BLaER1 (cell line): ENCODE measurements at regions not wholly inside any gene's neighbourhood (a gene's known extent, or its start where the extent isn't known, plus 50 kb on each side); places are given as distances from the start of the nearest gene placed in this dataset.
"Not testable (repeated sequence)": the region's sequence is repeated elsewhere in the genome, so short reads cannot be mapped to it uniquely, and the experiment has no call there.

ENCODE experiments used
- H3K27ac ChIP-seq: shearing (Covaris generic); formaldehyde crosslinking; 2 replicates; pipeline ENCODE4 v1.8.1; 2022
- H3K27me3 ChIP-seq: shearing (Covaris generic); formaldehyde crosslinking; 2 replicates; pipeline ENCODE4 v1.8.1; 2022
- H3K36me3 ChIP-seq: shearing (Covaris generic); formaldehyde crosslinking; 2 replicates; pipeline ENCODE4 v1.8.1; 2022
- H3K4me1 ChIP-seq: shearing (Covaris generic); formaldehyde crosslinking; 2 replicates; pipeline ENCODE4 v1.8.1; 2022
- H3K4me2 ChIP-seq: shearing (Covaris generic); formaldehyde crosslinking; 2 replicates; pipeline ENCODE4 v1.8.1; 2022
- H3K4me3 ChIP-seq: shearing (Covaris generic); formaldehyde crosslinking; 2 replicates; pipeline ENCODE4 v1.8.1; 2022
- H3K9ac ChIP-seq: shearing (Covaris generic); formaldehyde crosslinking; 2 replicates; pipeline ENCODE4 v1.8.1; 2022
- H3K9me3 ChIP-seq: shearing (Covaris generic); formaldehyde crosslinking; 2 replicates; pipeline ENCODE4 v1.8.1; 2022
- H4K20me1 ChIP-seq: shearing (Covaris generic); formaldehyde crosslinking; 2 replicates; pipeline ENCODE4 v1.8.1; 2022
- Cebpa-rat ChIP-seq: shearing (Covaris generic); IDR thresholded peaks from 2 replicates; pipeline ENCODE4 v1.8.1; 2022

GRCh38 chr11:38130514-38130913 is 1532.5 kb upstream of the RAG2 start:
- no peak for TF ChIP-seq Cebpa-rat
- no peaks in the 10 kb centered on the region for H3K36me3 ChIP-seq
- no peak overlapping the region for H3K27ac ChIP-seq
- H3K4me1 ChIP-seq, result no peaks in the 10 kb centered on the region
- H3K9ac ChIP-seq, result no peak overlapping the region
- no peaks in the 10 kb centered on the region for H3K27me3 ChIP-seq
- no peak overlapping the region for H3K4me2 ChIP-seq
- H3K4me3 ChIP-seq, result no peak overlapping the region
- H3K9me3 ChIP-seq, result no peaks in the 10 kb centered on the region
- H4K20me1 ChIP-seq, result no peaks in the 10 kb centered on the region

GRCh38 chr11:38123673-38124072 is 1525.6 kb upstream of the RAG2 start:
- Histone ChIP-seq H3K4me2 (no peak overlapping the region), H4K20me1 (no peaks in the 10 kb centered on the region), H3K36me3 (no peaks in the 10 kb centered on the region), H3K27me3 (no peaks in the 10 kb centered on the region), H3K9me3 (no peaks in the 10 kb centered on the region), H3K9ac (no peak overlapping the region), H3K4me1 (no peaks in the 10 kb centered on the region), H3K27ac (no peak overlapping the region), H3K4me3 (no peak overlapping the region)
- no peak for TF ChIP-seq Cebpa-rat

- H3K9me3 ChIP-seq, result peaks cover 11% of the 10 kb centered on the region
- H3K4me1 ChIP-seq, H3K4me2 ChIP-seq, H3K4me3 ChIP-seq, H4K20me1 ChIP-seq, H3K27me3 ChIP-seq, H3K36me3 ChIP-seq, H3K27ac ChIP-seq, H3K9ac ChIP-seq: not testable (repeated sequence)
Observed at GRCh38 chr11:38116616-38117015, 1518.6 kb upstream of the RAG2 start.

GRCh38 chr11:38115381-38115780 is 1517.3 kb upstream of the RAG2 start:
- H4K20me1 ChIP-seq, H3K4me3 ChIP-seq, H3K4me1 ChIP-seq, H3K9ac ChIP-seq, H3K4me2 ChIP-seq, H3K27me3 ChIP-seq, H3K27ac ChIP-seq, H3K36me3 ChIP-seq: not testable (repeated sequence)
- H3K9me3 ChIP-seq, result peaks cover 20% of the 10 kb centered on the region

DNA sequence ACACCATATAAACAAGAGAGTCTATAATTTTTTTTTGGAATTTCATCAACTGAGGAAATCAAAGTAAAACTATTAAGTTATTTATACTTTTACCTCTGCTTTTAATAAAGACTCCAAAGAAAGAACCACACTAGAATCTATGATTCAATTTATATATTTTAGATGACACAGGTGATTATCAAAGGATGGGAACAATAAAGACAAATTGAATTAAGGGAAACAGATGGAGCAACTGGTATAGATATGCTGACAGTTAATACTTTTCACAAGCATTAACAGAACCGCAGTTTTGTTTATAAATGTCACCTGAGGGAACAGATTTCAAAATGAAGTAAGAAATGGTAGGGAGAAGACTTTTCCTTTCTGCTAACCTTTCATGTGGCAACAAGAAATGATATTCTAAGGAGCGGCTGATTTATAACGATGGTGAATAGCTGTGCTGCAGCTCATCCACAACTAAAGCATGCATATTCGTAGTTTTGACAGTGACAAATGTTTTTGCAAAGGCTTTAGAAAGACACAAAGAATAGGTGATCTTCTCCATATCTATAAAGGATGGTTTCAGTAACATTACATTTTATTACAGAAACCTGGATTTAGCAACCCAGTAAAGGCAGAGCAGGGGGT is 1502.9 kb upstream of the RAG2 start:
- Histone ChIP-seq H3K4me3 (no peak overlapping the region), H3K4me1 (no peaks in the 10 kb centered on the region), H3K4me2 (no peak overlapping the region), H3K27me3 (no peaks in the 10 kb centered on the region), H3K27ac (no peak overlapping the region), H3K9ac (no peak overlapping the region), H3K36me3 (no peaks in the 10 kb centered on the region), H3K9me3 (no peaks in the 10 kb centered on the region), H4K20me1 (no peaks in the 10 kb centered on the region)
- TF ChIP-seq Cebpa-rat, result no peak

GRCh38 chr11:38095268-38095667 is 1497.2 kb upstream of the RAG2 start:
- H3K9ac ChIP-seq, result no peak overlapping the region
- H3K36me3 ChIP-seq, result no peaks in the 10 kb centered on the region
- no peak for TF ChIP-seq Cebpa-rat
- no peaks in the 10 kb centered on the region for H3K4me1 ChIP-seq
- H3K27me3 ChIP-seq, result no peaks in the 10 kb centered on the region
- H3K4me2 ChIP-seq, result no peak overlapping the region
- H4K20me1 ChIP-seq, result no peaks in the 10 kb centered on the region
- H3K4me3 ChIP-seq, result no peak overlapping the region
- H3K27ac ChIP-seq, result no peak overlapping the region
- H3K9me3 ChIP-seq, result no peaks in the 10 kb centered on the region

DNA sequence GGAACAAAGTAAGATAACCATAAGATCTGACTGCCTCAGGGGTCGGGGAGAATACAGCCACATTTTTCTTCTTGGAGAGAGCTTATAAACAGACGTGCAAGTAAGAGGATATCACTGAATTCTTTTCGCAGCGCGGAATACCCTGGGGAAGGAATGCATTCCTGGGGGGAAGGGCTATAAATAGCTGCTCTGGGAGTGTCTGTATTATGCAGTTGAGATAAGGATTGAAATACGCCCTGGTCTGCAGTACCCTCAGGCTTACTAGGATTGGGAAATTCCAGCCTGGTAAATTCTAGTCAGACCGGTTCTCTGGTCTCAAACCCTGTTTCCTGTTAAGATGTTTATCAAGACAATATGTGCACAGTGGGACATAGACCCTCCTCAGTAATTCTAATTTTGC is 1491.7 kb upstream of the RAG2 start:
- no peak overlapping the region for H3K27ac ChIP-seq
- no peak overlapping the region for H3K9ac ChIP-seq
- H4K20me1 ChIP-seq, result no peaks in the 10 kb centered on the region
- H3K4me2 ChIP-seq, result no peak overlapping the region
- H3K4me1 ChIP-seq, result no peaks in the 10 kb centered on the region
- H3K27me3 ChIP-seq, result no peaks in the 10 kb centered on the region
- TF ChIP-seq Cebpa-rat, result no peak
- no peaks in the 10 kb centered on the region for H3K36me3 ChIP-seq
- no peak overlapping the region for H3K4me3 ChIP-seq
- H3K9me3 ChIP-seq, result no peaks in the 10 kb centered on the region

DNA sequence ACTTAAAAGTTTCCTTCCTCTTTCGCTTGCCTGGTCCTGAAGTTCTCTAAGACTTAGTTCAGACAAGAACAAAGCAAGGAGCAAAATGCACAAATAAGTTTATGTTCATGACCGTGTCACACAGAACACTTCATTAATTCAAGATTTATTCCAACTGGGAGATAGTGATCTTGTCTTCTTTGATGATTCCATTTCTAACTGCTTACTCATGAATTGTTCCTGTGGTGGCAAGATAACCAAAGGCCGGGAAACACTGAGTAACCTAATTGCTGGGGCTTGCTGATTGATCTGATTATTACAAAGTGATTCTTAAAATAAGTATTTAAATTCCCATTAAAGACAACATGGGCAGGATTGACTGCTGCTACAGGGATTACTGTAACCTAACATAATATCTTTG is 1462.9 kb upstream of the RAG2 start:
- Histone ChIP-seq H3K9me3 (no peaks in the 10 kb centered on the region), H3K4me2 (no peak overlapping the region), H3K4me3 (no peak overlapping the region), H3K27me3 (no peaks in the 10 kb centered on the region), H3K27ac (no peak overlapping the region), H3K4me1 (no peaks in the 10 kb centered on the region), H3K9ac (no peak overlapping the region), H4K20me1 (no peaks in the 10 kb centered on the region), H3K36me3 (no peaks in the 10 kb centered on the region)
- no peak for TF ChIP-seq Cebpa-rat

GRCh38 chr11:38060136-38060535 is 1462.1 kb upstream of the RAG2 start:
- no peak for TF ChIP-seq Cebpa-rat
- Histone ChIP-seq H3K27me3 (no peaks in the 10 kb centered on the region), H3K4me2 (no peak overlapping the region), H3K27ac (no peak overlapping the region), H4K20me1 (no peaks in the 10 kb centered on the region), H3K9me3 (no peaks in the 10 kb centered on the region), H3K9ac (no peak overlapping the region), H3K4me1 (no peaks in the 10 kb centered on the region), H3K4me3 (no peak overlapping the region), H3K36me3 (no peaks in the 10 kb centered on the region)

GRCh38 chr11:38046571-38047135 is 1448.6 kb upstream of the RAG2 start:
- TF ChIP-seq Cebpa-rat, result no peak
- H3K9me3 ChIP-seq, result no peaks in the 10 kb centered on the region
- H3K9ac ChIP-seq, result no peak overlapping the region
- no peaks in the 10 kb centered on the region for H3K4me1 ChIP-seq
- H4K20me1 ChIP-seq, result no peaks in the 10 kb centered on the region
- H3K27me3 ChIP-seq, result no peaks in the 10 kb centered on the region
- no peak overlapping the region for H3K27ac ChIP-seq
- H3K36me3 ChIP-seq, result no peaks in the 10 kb centered on the region
- H3K4me3 ChIP-seq, result no peak overlapping the region
- no peak overlapping the region for H3K4me2 ChIP-seq

DNA sequence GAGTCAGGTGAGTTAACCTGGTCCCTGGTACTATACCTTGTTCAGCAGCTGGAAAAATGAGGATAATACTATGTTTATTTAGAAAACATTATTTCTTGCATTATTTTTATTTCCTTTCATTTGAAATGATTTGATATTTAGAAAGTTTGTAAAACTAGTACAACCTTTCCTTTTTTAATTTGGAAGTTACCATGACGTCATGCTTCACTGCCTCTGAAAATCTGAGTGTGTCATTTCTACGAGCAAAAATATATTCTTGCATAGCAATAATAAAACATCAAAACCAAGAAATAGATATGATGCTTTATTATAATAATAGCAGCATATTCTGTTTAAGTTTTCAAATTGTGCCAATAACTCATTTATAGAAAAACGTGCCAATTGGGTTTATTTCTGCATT is 1445.0 kb upstream of the RAG2 start:
- H3K9ac ChIP-seq, result no peak overlapping the region
- no peak for TF ChIP-seq Cebpa-rat
- H3K4me1 ChIP-seq, result no peaks in the 10 kb centered on the region
- no peaks in the 10 kb centered on the region for H3K36me3 ChIP-seq
- H3K27ac ChIP-seq, result no peak overlapping the region
- H3K4me3 ChIP-seq, result no peak overlapping the region
- H4K20me1 ChIP-seq, result no peaks in the 10 kb centered on the region
- H3K27me3 ChIP-seq, result no peaks in the 10 kb centered on the region
- H3K4me2 ChIP-seq, result no peak overlapping the region
- H3K9me3 ChIP-seq, result no peaks in the 10 kb centered on the region
